Kidney (tissue), 13 donors: ENCODE measurements at regions not wholly inside any gene's neighbourhood (a gene's known extent, or its start where the extent isn't known, plus 50 kb on each side); places are given as distances from the start of the nearest gene placed in this dataset.

ENCODE experiments used
- DNase-seq, 5 donors: peaks; one replicate each; pipeline ENCODE4 v3.0.0-alpha.2; 2013 to 2020
- FAIRE-seq: peaks from 2 replicates; lab custom pipeline; 2012; peaks lifted over from hg19 to GRCh38; lab: Jason Lieb, UNC
- H3K27ac ChIP-seq, 2 donors: one replicate each; pipeline ENCODE4 v1.7.0; 2013; ENCODE audit warnings: low read depth in 2 of 2, low read length in 2 of 2, inconsistent platforms in 1 of 2
- H3K27me3 ChIP-seq: one replicate; pipeline ENCODE4 v1.7.1; 2013; ENCODE audit warnings: low read length, inconsistent platforms; ENCODE audit not compliant: control insufficient read depth, insufficient read depth
- H3K36me3 ChIP-seq, 3 donors: one replicate each; pipeline versions ENCODE4 v1.7.0 to v1.7.1; 2013; ENCODE audit warnings: low read length in 3 of 3, control low read depth in 1 of 3, inconsistent platforms in 1 of 3; ENCODE audit not compliant: insufficient read depth in 3 of 3, control insufficient read depth in 2 of 3
- H3K4me1 ChIP-seq, 3 donors: one replicate each; pipeline versions ENCODE4 v1.7.0 to v1.7.1; 2013; ENCODE audit warnings: low read length in 3 of 3, inconsistent platforms in 1 of 3, low read depth in 1 of 3; ENCODE audit not compliant: control insufficient read depth in 2 of 3, insufficient read depth in 2 of 3
- H3K4me3 ChIP-seq, 3 donors: one replicate each; pipeline versions ENCODE4 v1.7.0 to v1.8.1; 2013; ENCODE audit warnings: low read length in 3 of 3, control low read depth in 1 of 3, inconsistent platforms in 1 of 3
- H3K9ac ChIP-seq, 3 donors: one replicate each; pipeline versions ENCODE4 v1.7.0 to v1.7.1; 2013; ENCODE audit warnings: low read length in 3 of 3, control low read depth in 1 of 3, inconsistent platforms in 1 of 3
- H3K9me3 ChIP-seq, 3 donors: one replicate each; pipeline versions ENCODE4 v1.7.0 to v1.7.1; 2013; ENCODE audit warnings: low read length in 3 of 3, control low read depth in 1 of 3, inconsistent platforms in 1 of 3; ENCODE audit not compliant: control insufficient read depth in 2 of 3, insufficient read depth in 1 of 3
- intact Hi-C: fragments of 100-400 bp; cut with DNase I; formaldehyde crosslinking; loops from one replicate; pipeline ENCODE4 v1.11.1; 2022
- TF ChIP-seq, protein P1 (sequence below): IDR thresholded peaks from 3 replicates; pipeline ENCODE4 v1.5.1; 2012; ENCODE audit warnings: mild to moderate bottlenecking, moderate library complexity, borderline replicate concordance; ENCODE audit not compliant: insufficient read depth; ENCODE audit errors: extremely low read depth
- donor health status: control.
- donor health status: control.
- donor health status: control.
- donor health status: control.
- donor health status: control.
- donor health status: DM: yes; HTN: yes; CAD: no.
- donor health status: Normal renal cell carcinoma (clear cell type).

DNA sequence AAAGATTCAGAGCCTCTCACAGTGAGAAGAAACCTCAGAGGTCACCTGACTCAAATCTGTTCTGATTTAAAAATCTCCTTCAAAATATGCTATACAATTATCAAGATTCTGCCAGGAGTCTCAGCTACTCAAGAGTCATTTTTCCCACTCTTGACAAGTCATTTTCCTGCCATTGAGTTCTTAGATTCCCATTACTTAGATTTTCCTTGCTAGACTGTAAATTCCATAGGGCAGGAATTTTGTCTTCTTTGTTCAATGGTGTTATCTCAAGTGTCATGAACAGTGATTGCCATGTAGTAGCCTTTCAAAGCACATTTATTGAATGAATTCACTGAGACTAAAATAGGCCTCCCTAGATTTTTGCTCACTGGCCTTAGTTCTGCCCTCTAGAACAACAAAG is 95.9 kb downstream of the PCTP start:
- Histone ChIP-seq H3K27ac (no peak overlapping the region), H3K9ac (no peak overlapping the region), H3K4me3 (no peak overlapping the region), H3K27me3 (no peaks in the 10 kb centered on the region), H3K36me3 (no peaks in the 10 kb centered on the region), H3K4me1 (no peaks in the 10 kb centered on the region), H3K9me3 (no peaks in the 10 kb centered on the region)
- DNase-seq = no peak
- FAIRE-seq = no peak
- TF ChIP-seq, protein P1, sequence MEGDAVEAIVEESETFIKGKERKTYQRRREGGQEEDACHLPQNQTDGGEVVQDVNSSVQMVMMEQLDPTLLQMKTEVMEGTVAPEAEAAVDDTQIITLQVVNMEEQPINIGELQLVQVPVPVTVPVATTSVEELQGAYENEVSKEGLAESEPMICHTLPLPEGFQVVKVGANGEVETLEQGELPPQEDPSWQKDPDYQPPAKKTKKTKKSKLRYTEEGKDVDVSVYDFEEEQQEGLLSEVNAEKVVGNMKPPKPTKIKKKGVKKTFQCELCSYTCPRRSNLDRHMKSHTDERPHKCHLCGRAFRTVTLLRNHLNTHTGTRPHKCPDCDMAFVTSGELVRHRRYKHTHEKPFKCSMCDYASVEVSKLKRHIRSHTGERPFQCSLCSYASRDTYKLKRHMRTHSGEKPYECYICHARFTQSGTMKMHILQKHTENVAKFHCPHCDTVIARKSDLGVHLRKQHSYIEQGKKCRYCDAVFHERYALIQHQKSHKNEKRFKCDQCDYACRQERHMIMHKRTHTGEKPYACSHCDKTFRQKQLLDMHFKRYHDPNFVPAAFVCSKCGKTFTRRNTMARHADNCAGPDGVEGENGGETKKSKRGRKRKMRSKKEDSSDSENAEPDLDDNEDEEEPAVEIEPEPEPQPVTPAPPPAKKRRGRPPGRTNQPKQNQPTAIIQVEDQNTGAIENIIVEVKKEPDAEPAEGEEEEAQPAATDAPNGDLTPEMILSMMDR = no peak
- intact Hi-C loops = no loop called here

DNA sequence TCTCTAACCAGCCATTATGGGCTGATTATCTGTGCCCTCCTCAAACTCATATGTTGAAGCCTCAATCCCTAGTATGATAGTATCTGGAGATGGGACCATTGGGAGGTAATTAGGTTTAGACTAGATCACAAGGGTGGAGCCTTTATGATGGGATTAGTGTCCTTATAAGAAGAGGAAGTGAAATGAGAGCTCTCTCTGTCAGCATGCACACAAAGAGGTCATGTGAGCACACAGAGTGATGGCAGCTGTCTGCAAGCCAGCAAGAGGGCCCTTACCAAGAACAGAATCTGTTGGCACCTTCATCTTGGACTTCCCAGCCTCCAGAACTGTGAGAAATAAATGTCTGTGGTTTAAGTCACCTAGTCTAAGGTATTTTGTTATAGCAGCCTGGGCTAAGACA is 101.9 kb downstream of the PCTP start:
- intact Hi-C loops = no loop called here
- FAIRE-seq (no peak), DNase-seq (no peak)
- Histone ChIP-seq H3K9ac (no peak overlapping the region), H3K4me3 (no peak overlapping the region), H3K36me3 (no peaks in the 10 kb centered on the region), H3K4me1 (no peaks in the 10 kb centered on the region), H3K27me3 (no peaks in the 10 kb centered on the region), H3K9me3 (no peaks in the 10 kb centered on the region), H3K27ac (no peak overlapping the region)
- TF ChIP-seq, protein P1 = no peak

DNA sequence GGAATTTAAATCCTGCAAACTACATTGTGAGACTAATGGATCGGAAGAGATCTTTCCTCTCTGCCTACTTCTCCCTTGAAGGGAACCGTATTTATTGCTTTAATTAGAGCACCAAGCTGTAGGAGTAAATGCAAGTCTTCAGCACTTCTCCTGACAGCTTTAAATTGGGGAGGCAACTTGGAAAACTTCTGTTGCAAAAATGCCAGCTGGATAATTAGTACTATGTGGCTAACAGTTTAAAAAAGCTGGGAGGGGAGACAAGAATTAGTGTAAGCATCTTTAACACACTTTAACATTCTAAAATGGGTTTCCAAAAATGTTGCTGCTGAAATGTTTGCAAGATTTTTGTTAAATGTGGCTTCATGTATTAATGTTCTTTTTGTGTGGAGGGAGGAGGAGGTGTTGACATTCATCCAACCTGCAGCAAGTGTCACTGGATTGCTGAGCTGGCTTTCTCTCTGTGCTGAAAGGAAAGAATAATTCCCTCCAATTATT is 108.5 kb downstream of the PCTP start:
- DNase-seq = peak in 2 of 5 donors; percentile 61 to 63
- H3K9ac ChIP-seq = no peak overlapping the region
- intact Hi-C loops = no loop called here

More for the DNA sequence above, 108.5 kb downstream of the PCTP start:
- Histone ChIP-seq H3K9me3 (no peaks in the 10 kb centered on the region), H3K4me1 (no peaks in the 10 kb centered on the region), H3K36me3 (no peaks in the 10 kb centered on the region), H3K4me3 (no peak overlapping the region), H3K27ac (no peak overlapping the region), H3K27me3 (no peaks in the 10 kb centered on the region)
- TF ChIP-seq, protein P1 = no peak
- no peak for FAIRE-seq
